ENCODE measurements at regions not wholly inside any gene's neighbourhood (a gene's known extent, or its start where the extent isn't known, plus 50 kb on each side); places are given as distances from the start of the nearest gene placed in this dataset.
A peak's percentile ranks its signal among the peaks of the same experiment; 100 is the strongest.

DNA sequence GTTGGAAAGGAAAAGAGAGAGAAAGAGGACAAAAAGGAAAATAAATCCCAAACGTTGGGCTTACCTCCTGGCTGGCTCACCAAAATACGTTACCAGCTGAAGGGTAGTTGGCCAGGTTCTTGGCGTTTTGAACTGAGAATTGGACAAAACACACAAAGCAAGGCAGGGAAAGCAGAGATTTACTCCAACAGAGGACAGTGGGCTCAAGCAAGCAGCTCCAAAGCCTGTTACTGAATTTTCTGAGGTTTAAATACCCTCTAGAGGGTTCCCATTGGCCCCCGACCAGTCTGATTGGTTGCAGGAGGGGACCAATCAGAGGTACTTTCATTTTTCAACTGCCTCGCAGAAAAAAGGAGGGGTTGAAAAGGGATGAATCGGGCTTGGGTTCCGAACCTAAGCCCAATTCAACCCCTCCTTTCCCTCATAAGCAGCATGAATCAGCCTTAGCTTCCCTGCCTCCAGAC is 55.6 kb upstream of the ALOX12 start:
- DNase-seq (ENCODE audit: low read depth) = peak; percentile 23

DNA sequence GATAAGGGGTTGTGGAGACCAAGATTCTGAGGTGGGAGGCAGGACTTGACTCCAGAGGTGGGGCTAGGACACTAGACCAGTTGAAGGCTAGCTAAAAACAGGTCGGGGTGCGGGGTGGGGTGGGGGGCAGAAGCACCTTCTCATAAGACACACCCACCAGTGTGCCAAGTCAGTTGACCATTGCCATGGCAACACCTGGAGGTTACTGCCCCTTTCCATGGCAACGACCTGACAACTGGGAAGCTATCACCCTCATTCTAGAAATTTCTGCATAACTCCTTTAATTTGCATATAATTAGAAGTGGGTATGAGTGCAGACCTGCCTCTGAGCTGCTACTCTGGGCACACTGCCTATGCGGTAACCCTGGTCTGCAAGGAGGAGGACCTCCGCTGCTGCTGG is 53.9 kb upstream of the ALOX12 start:
- no peak for DNase-seq (ENCODE audit: low read depth)

DNA sequence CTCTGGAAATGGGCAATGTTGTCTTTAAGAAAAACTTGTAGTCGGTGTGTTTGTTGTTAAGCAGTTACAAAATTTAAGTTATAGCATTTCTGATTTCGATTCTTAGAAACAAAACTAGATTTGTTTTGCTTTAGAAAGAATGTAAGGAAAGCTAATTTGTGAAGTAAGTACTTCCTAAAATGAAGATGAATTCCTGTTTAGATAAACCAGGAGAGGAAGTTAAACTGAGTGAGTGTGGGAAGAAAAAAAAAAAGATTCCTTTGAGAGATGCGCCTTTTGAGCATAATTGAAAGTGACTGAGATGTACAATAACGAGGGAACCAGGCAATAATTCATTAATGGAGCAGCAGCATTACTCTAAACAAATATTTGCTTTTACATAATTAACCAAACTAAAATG is 52.4 kb upstream of the ALOX12 start:
- DNase-seq (ENCODE audit: low read depth) = no peak

Data from EH (cell line).